Stomach (tissue), 4 donors: ENCODE measurements at regions not wholly inside any gene's neighbourhood (a gene's known extent, or its start where the extent isn't known, plus 50 kb on each side); places are given as distances from the start of the nearest gene placed in this dataset.

ENCODE experiments used
- EP300 ChIP-seq: sonication (generic); formaldehyde crosslinking; IDR thresholded peaks from one replicate; pipeline ENCODE4 v1.6.1; 2017; ENCODE audit warnings: antibody characterized with exemption
- POLR2A ChIP-seq, 4 donors: fragments of 450-650 bp; IDR thresholded peaks; one replicate each; pipeline ENCODE4 v1.6.1; 2016; ENCODE audit warnings: antibody characterized with exemption in 4 of 4, control low read depth in 2 of 4, mild to moderate bottlenecking in 1 of 4, moderate library complexity in 1 of 4
- TF ChIP-seq, protein P1 (sequence below), 7 experiments: fragments of 450-650 bp in 4 of 7; fragments of 200-600 bp in 3 of 7; sonication (generic) in 3 of 7; IDR thresholded peaks; one replicate each; pipeline ENCODE4 v1.5.1; 2016 to 2019; ENCODE audit warnings: antibody characterized with exemption in 7 of 7, control low read depth in 2 of 7, mild to moderate bottlenecking in 1 of 7

DNA sequence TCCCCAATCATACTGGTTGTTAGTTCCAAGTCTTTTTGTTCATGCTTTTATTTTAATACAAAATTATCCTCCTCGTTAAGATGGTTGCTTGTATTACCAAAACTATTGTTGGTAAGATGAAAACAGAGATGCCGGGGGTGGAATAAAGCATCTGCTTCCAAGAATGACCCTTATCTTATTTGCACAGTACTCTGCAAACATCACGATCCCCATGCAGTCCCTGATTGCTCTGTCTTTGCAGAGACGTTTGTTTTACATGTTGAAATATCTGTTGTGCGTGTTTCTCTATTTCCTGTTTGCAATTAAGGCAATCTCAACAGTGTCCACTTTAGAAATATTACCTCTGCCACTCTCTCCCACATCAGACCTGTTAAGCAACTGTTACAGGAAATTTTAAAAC, 141.3 kb upstream of the NCAM2 start:
- TF ChIP-seq, protein P1, sequence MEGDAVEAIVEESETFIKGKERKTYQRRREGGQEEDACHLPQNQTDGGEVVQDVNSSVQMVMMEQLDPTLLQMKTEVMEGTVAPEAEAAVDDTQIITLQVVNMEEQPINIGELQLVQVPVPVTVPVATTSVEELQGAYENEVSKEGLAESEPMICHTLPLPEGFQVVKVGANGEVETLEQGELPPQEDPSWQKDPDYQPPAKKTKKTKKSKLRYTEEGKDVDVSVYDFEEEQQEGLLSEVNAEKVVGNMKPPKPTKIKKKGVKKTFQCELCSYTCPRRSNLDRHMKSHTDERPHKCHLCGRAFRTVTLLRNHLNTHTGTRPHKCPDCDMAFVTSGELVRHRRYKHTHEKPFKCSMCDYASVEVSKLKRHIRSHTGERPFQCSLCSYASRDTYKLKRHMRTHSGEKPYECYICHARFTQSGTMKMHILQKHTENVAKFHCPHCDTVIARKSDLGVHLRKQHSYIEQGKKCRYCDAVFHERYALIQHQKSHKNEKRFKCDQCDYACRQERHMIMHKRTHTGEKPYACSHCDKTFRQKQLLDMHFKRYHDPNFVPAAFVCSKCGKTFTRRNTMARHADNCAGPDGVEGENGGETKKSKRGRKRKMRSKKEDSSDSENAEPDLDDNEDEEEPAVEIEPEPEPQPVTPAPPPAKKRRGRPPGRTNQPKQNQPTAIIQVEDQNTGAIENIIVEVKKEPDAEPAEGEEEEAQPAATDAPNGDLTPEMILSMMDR (IDR thresholded peaks at IDR 0.05): no peak
- no peak for TF ChIP-seq EP300
- no peak for TF ChIP-seq POLR2A (IDR thresholded peaks at IDR 0.05)
